Transverse colon (tissue), 4 donors: ENCODE measurements at regions not wholly inside any gene's neighbourhood (a gene's known extent, or its start where the extent isn't known, plus 50 kb on each side); places are given as distances from the start of the nearest gene placed in this dataset.
"Not testable (repeated sequence)": the region's sequence is repeated elsewhere in the genome, so short reads cannot be mapped to it uniquely, and the experiment has no call there.

Experiments used
- DNase-seq: peaks from one replicate; pipeline ENCODE4 v3.0.0-alpha.2; 2019
- H3K27ac ChIP-seq, 4 donors: fragments of 200-600 bp; sonication (generic); 2 replicates each; pipeline ENCODE4 v1.5.1; 2016 to 2018; ENCODE audit warnings: inconsistent platforms in 4 of 4
- H3K27me3 ChIP-seq: fragments of 200-600 bp; sonication (generic); 2 replicates; pipeline ENCODE4 v1.5.1; 2017; ENCODE audit warnings: inconsistent platforms
- H3K36me3 ChIP-seq, 4 donors: fragments of 200-600 bp; sonication (generic); 2 replicates each; pipeline ENCODE4 v1.5.1; 2017 to 2019; ENCODE audit warnings: inconsistent platforms in 4 of 4
- H3K4me1 ChIP-seq, 4 donors: fragments of 200-600 bp; sonication (generic); 2 replicates each; pipeline ENCODE4 v1.5.1; 2017 to 2020; ENCODE audit warnings: inconsistent platforms in 4 of 4
- H3K4me3 ChIP-seq, 4 donors: fragments of 200-600 bp; sonication (generic); 1 replicate in 1 of 4; 2 replicates in 3 of 4; pipeline versions ENCODE4 v1.5.1 to v1.6.1; 2017 to 2019; ENCODE audit warnings: inconsistent platforms in 4 of 4
- H3K9me3 ChIP-seq, 2 donors: fragments of 200-600 bp; sonication (generic); 2 replicates each; pipeline ENCODE4 v1.5.1; 2017 to 2019; ENCODE audit warnings: inconsistent platforms in 2 of 2
- CTCF ChIP-seq, 5 experiments: fragments of 200-600 bp in 3 of 5; fragments of 450-650 bp in 2 of 5; sonication (generic) in 3 of 5; IDR thresholded peaks; 1 replicate in 2 of 5; 2 replicates in 3 of 5; pipeline ENCODE4 v1.5.1; 2016 to 2017; ENCODE audit warnings: antibody characterized with exemption in 5 of 5, inconsistent platforms in 3 of 5, mild to moderate bottlenecking in 2 of 5, moderate library complexity in 1 of 5
- EP300 ChIP-seq: sonication (generic); formaldehyde crosslinking; IDR thresholded peaks from one replicate; pipeline ENCODE4 v1.6.1; 2017; ENCODE audit warnings: antibody characterized with exemption, low read depth
- POLR2A ChIP-seq: fragments of 450-650 bp; IDR thresholded peaks from one replicate; pipeline ENCODE4 v1.6.1; 2016; ENCODE audit warnings: antibody characterized with exemption, mild to moderate bottlenecking, moderate library complexity
- POLR2AphosphoS5 ChIP-seq, 3 donors: sonication (generic); formaldehyde crosslinking; IDR thresholded peaks; one replicate each; pipeline ENCODE4 v1.6.1; 2016; ENCODE audit warnings: antibody characterized with exemption in 3 of 3
- WGBS, 2 donors: methylation state at CpG; one replicate each; pipeline ENCODE4 v1.1.5; 2018; ENCODE audit warnings: low coverage in 1 of 2; 5-methylcytosine and 5-hydroxymethylcytosine counted together
- in situ Hi-C, 4 donors: fragments of 200-750 bp; cut with MboI; loops; one replicate each; pipeline versions ENCODE4 v1.15.0 to v1.15.1; 2017; ENCODE audit warnings: low sequenced_read_pairs in 3 of 4, low pct_ligation_motif_present in 1 of 4, low pct_unique_long_range_greater_than_20kb in 1 of 4
- intact Hi-C: fragments of 100-400 bp; cut with DNase I; formaldehyde crosslinking; loops from one replicate; pipeline ENCODE4 v1.15.1; 2023; ENCODE audit warnings: low total_unique reads

- Histone ChIP-seq H3K4me1 (no peaks in the 10 kb centered on the region), H3K27me3 (no peaks in the 10 kb centered on the region), H3K27ac (no peak overlapping the region), H3K36me3 (no peaks in the 10 kb centered on the region), H3K9me3 (no peaks in the 10 kb centered on the region), H3K4me3 (no peak overlapping the region)
- DNase-seq = no peak
- in situ Hi-C loops = no loop called here
- intact Hi-C loops = no loop called here
- no peak for TF ChIP-seq EP300
- no peak for TF ChIP-seq CTCF (IDR thresholded peaks at IDR 0.05)
- no peak for TF ChIP-seq POLR2AphosphoS5 (IDR thresholded peaks at IDR 0.05)
- no peak for TF ChIP-seq POLR2A
- WGBS, 2 donors = 67 to 73% methylated on average over 2 to 5 of the region's 5 CpGs
These were observed 276.7 kb downstream of the SOX4 start for GRCh38 chr6:21870076-21870730.

- intact Hi-C loops (no loop called here), in situ Hi-C loops (no loop called here)
- Histone ChIP-seq H3K27ac (no peak overlapping the region), H3K9me3 (no peaks in the 10 kb centered on the region), H3K36me3 (no peaks in the 10 kb centered on the region), H3K4me3 (no peak overlapping the region), H3K4me1 (no peaks in the 10 kb centered on the region), H3K27me3 (no peaks in the 10 kb centered on the region)
- TF ChIP-seq POLR2A (no peak), CTCF (IDR thresholded peaks at IDR 0.05) (no peak), EP300 (no peak)
- no peak for DNase-seq
- WGBS, 2 donors = 72 to 80% methylated on average over 5 of the region's 5 CpGs
These were observed 278.3 kb downstream of the SOX4 start for GRCh38 chr6:21871831-21872230.

- intact Hi-C loops = no loop called here
- in situ Hi-C loops = no loop called here
- H3K4me3 ChIP-seq = no peak overlapping the region
- no peak overlapping the region for H3K27ac ChIP-seq
- H3K9me3 ChIP-seq = no peaks in the 10 kb centered on the region
- H3K4me1 ChIP-seq = no peaks in the 10 kb centered on the region
- no peaks in the 10 kb centered on the region for H3K36me3 ChIP-seq
- TF ChIP-seq EP300 = no peak
- no peaks in the 10 kb centered on the region for H3K27me3 ChIP-seq
- no peak for DNase-seq
- whole genome bisulfite sequencing, 2 donors = 65 to 67% methylated on average over 2 of the region's 2 CpGs
These were observed 279.2 kb downstream of the SOX4 start for GRCh38 chr6:21872749-21873148.

GRCh38 chr6:21873562-21873961 lies 280.0 kb downstream of the SOX4 start:
- H3K4me3 ChIP-seq = no peak overlapping the region
- intact Hi-C loops = no loop called here
- DNase-seq = peak; percentile 12
- H3K27ac ChIP-seq = no peak overlapping the region
- TF ChIP-seq POLR2A (no peak), EP300 (no peak)
- no peaks in the 10 kb centered on the region for H3K27me3 ChIP-seq
- in situ Hi-C loops = no loop called here
- 45 to 87% methylated on average over 2 to 10 of the region's 10 CpGs for WGBS, 2 donors
- H3K9me3 ChIP-seq = no peaks in the 10 kb centered on the region
- no peaks in the 10 kb centered on the region for H3K36me3 ChIP-seq
- H3K4me1 ChIP-seq = no peaks in the 10 kb centered on the region

GRCh38 chr6:21874372-21874771 lies 280.8 kb downstream of the SOX4 start:
- Histone ChIP-seq H3K27me3 (no peaks in the 10 kb centered on the region), H3K27ac (no peak overlapping the region), H3K36me3 (no peaks in the 10 kb centered on the region), H3K4me1 (no peaks in the 10 kb centered on the region), H3K9me3 (no peaks in the 10 kb centered on the region), H3K4me3 (no peak overlapping the region)
- TF ChIP-seq CTCF (IDR thresholded peaks at IDR 0.05) = no peak
- no peak for TF ChIP-seq POLR2AphosphoS5 (IDR thresholded peaks at IDR 0.05)
- TF ChIP-seq POLR2A = no peak
- no peak for TF ChIP-seq EP300
- intact Hi-C loops = no loop called here
- in situ Hi-C loops = no loop called here
- no peak for DNase-seq
- 98% methylated on average over 5 of the region's 5 CpGs; no CpG with 5 or more reads in 1 of the 2 donors for WGBS, 2 donors

- DNase-seq, H3K36me3 ChIP-seq, intact Hi-C loops, in situ Hi-C loops, H3K27me3 ChIP-seq, H3K27ac ChIP-seq, H3K4me3 ChIP-seq, H3K9me3 ChIP-seq, H3K4me1 ChIP-seq: not testable (repeated sequence)
- WGBS, 2 donors = 82 to 86% methylated on average over 3 to 4 of the region's 4 CpGs
These were observed 283.5 kb downstream of the SOX4 start for GRCh38 chr6:21877037-21877436.

- in situ Hi-C loops, H3K4me1 ChIP-seq, H3K27me3 ChIP-seq, DNase-seq, H3K4me3 ChIP-seq, H3K36me3 ChIP-seq, intact Hi-C loops, H3K27ac ChIP-seq, H3K9me3 ChIP-seq: not testable (repeated sequence)
- 82 to 92% methylated on average over 2 of the region's 2 CpGs for WGBS, 2 donors
These were observed 286.7 kb downstream of the SOX4 start for GRCh38 chr6:21880249-21880648.
